B cell (primary cell): ENCODE measurements at regions not wholly inside any gene's neighbourhood (a gene's known extent, or its start where the extent isn't known, plus 50 kb on each side); places are given as distances from the start of the nearest gene placed in this dataset.

Source experiments
- ATAC-seq: fragments of 200-7000 bp; cut with Tn5 transposase; one replicate; pipeline ENCODE4 v1.10.0; 2021; ENCODE audit warnings: low read depth, mild to moderate bottlenecking, moderate number of reproducible peaks, moderate library complexity
- CTCF ChIA-PET: fragments of 350-600 bp; sonication (Branson Sonifier 250); formaldehyde crosslinking; loops from one replicate; lab custom pipeline; 2021; ENCODE audit warnings: antibody characterized with exemption, inconsistent platforms; lab: Charles Lee
- POLR2A ChIA-PET: fragments of 350-600 bp; sonication (Branson Sonifier 250); formaldehyde crosslinking; loops from one replicate; lab custom pipeline; 2021; ENCODE audit warnings: antibody characterized with exemption; lab: Charles Lee
- DNase-seq: peaks from one replicate; pipeline ENCODE4 v3.0.0; 2013
- H2AFZ ChIP-seq: 2 replicates; pipeline ENCODE4 v1.6.1; 2012; ENCODE audit warnings: mild to moderate bottlenecking, low read depth, low read length; ENCODE audit not compliant: insufficient read depth, poor library complexity, severe bottlenecking
- H3K27ac ChIP-seq, 2 donors: 1 replicate in 1 of 2; 2 replicates in 1 of 2; pipeline ENCODE4 v1.5.1; 2012 to 2013; ENCODE audit warnings: low read length in 2 of 2, mild to moderate bottlenecking in 2 of 2, moderate library complexity in 1 of 2
- H3K27me3 ChIP-seq, 4 experiments: fragments of 200-600 bp in 1 of 4; sonication (generic) in 1 of 4; replicated peaks in 1 of 4; 1 replicate in 2 of 4; 2 replicates in 2 of 4; pipeline versions ENCODE4 v1.6.1 to v1.7.0; 2013 to 2016; ENCODE audit warnings: low read length in 3 of 4, mild to moderate bottlenecking in 2 of 4, mixed read lengths in 1 of 4, moderate library complexity in 1 of 4; ENCODE audit not compliant: insufficient read depth in 4 of 4, control insufficient read depth in 3 of 4; ENCODE audit errors: control extremely low read depth in 1 of 4
- H3K36me3 ChIP-seq, 2 experiments: replicated peaks in 1 of 2; 1 replicate in 1 of 2; 2 replicates in 1 of 2; pipeline versions ENCODE4 v1.6.1 to v1.7.1; 2013; ENCODE audit warnings: low read length in 1 of 2; ENCODE audit not compliant: insufficient read depth in 2 of 2, control insufficient read depth in 1 of 2; ENCODE audit errors: control extremely low read depth in 1 of 2, extremely low read depth in 1 of 2
- H3K4me1 ChIP-seq, 2 donors: fragments of 200-600 bp in 1 of 2; sonication (generic) in 1 of 2; 1 replicate in 1 of 2; 2 replicates in 1 of 2; pipeline versions ENCODE4 v1.5.1 to v1.6.1; 2013 to 2017; ENCODE audit warnings: low read length in 2 of 2; ENCODE audit not compliant: control insufficient read depth in 2 of 2, insufficient read depth in 2 of 2
- H3K4me2 ChIP-seq: replicated peaks from 2 replicates; pipeline ENCODE3; 2012; ENCODE audit warnings: mild to moderate bottlenecking, low read depth, low read length; ENCODE audit not compliant: poor library complexity, severe bottlenecking
- H3K4me3 ChIP-seq, 5 experiments: fragments of 200-600 bp in 1 of 5; sonication (generic) in 1 of 5; 1 replicate in 3 of 5; 2 replicates in 2 of 5; pipeline versions ENCODE4 v1.5.1 to v1.7.0; 2011 to 2016; ENCODE audit warnings: low read length in 4 of 5, mild to moderate bottlenecking in 4 of 5, low read depth in 2 of 5, control low read depth in 1 of 5, moderate library complexity in 1 of 5; ENCODE audit not compliant: insufficient read depth in 1 of 5; ENCODE audit errors: control extremely low read depth in 1 of 5, extremely low read depth in 1 of 5
- H3K79me2 ChIP-seq: fragments of 200-600 bp; sonication (generic); one replicate; pipeline ENCODE4 v1.6.0; 2016; ENCODE audit warnings: low read length; ENCODE audit not compliant: control insufficient read depth, insufficient read depth
- H3K9ac ChIP-seq: fragments of 200-600 bp; sonication (generic); 2 replicates; pipeline ENCODE4 v1.6.1; 2017; ENCODE audit warnings: mild to moderate bottlenecking, low read length, moderate library complexity
- H3K9me3 ChIP-seq, 3 donors: one replicate each; pipeline versions ENCODE4 v1.6.1 to v1.7.1; 2013; ENCODE audit warnings: low read length in 2 of 3; ENCODE audit not compliant: control insufficient read depth in 2 of 3, insufficient read depth in 1 of 3; ENCODE audit errors: control extremely low read depth in 1 of 3
- H4K20me1 ChIP-seq: 2 replicates; pipeline ENCODE4 v1.6.0; 2012; ENCODE audit warnings: mild to moderate bottlenecking, low read length; ENCODE audit not compliant: insufficient read depth, control insufficient read depth, poor library complexity, severe bottlenecking
- H3K27ac Mint-ChIP-seq: one replicate; pipeline ENCODE4 v1.8.0; 2021; ENCODE audit warnings: mixed read lengths
- H3K27me3 Mint-ChIP-seq: one replicate; pipeline ENCODE4 v1.8.0; 2021; ENCODE audit warnings: mixed read lengths
- H3K4me1 Mint-ChIP-seq: one replicate; pipeline ENCODE4 v1.8.0; 2021; ENCODE audit warnings: mixed read lengths
- H3K4me3 Mint-ChIP-seq: one replicate; pipeline ENCODE4 v1.8.0; 2021; ENCODE audit warnings: mixed read lengths
- H3K9me3 Mint-ChIP-seq: one replicate; pipeline ENCODE4 v1.8.0; 2022; ENCODE audit warnings: mixed read lengths; ENCODE audit not compliant: insufficient read depth
- EZH2 ChIP-seq: IDR thresholded peaks from 2 replicates; pipeline ENCODE4 v1.6.1; 2012; ENCODE audit warnings: borderline replicate concordance, low read depth, mild to moderate bottlenecking, moderate library complexity, low read length; ENCODE audit not compliant: insufficient read depth, poor library complexity, severe bottlenecking
- WGBS: methylation state at CpG from one replicate; pipeline ENCODE4 v1.1.5; 2013; ENCODE audit warnings: missing lambda C conversion rate; ENCODE audit not compliant: insufficient coverage; 5-methylcytosine and 5-hydroxymethylcytosine counted together
- intact Hi-C: fragments of 100-400 bp; cut with micrococcal nuclease; formaldehyde crosslinking; loops from one replicate; pipeline ENCODE4 v1.10.0; 2022
- TF ChIP-seq, protein P1 (sequence below): fragments of 200-600 bp; IDR thresholded peaks from one replicate; pipeline ENCODE4 v1.8.0; 2022; ENCODE audit warnings: antibody characterized with exemption, mild to moderate bottlenecking

- Histone ChIP-seq H3K36me3 (no peaks in the 10 kb centered on the region), H3K4me2 (no peak overlapping the region), H3K4me3 (no peak overlapping the region), H3K27me3 (peaks cover 0 to 30% (median 10%) of the 10 kb centered on the region in 4 experiments), H3K79me2 (no peaks in the 10 kb centered on the region), H2AFZ (no peak overlapping the region), H3K9me3 (peaks cover 0 to 9% (median 0%) of the 10 kb centered on the region in 3 donors), H3K9ac (no peak overlapping the region), H3K27ac (no peak overlapping the region), H4K20me1 (no peaks in the 10 kb centered on the region), H3K4me1 (peaks cover 11 to 23% of the 10 kb centered on the region in 2 donors)
- ATAC-seq (no peak), DNase-seq (no peak)
- intact Hi-C loops, result no loop called here
- peaks cover 13% of the 10 kb centered on the region for H3K4me1 Mint-ChIP-seq
- H3K27me3 Mint-ChIP-seq, result peaks cover 10% of the 10 kb centered on the region
- CTCF ChIA-PET, result no interaction called here
- TF ChIP-seq, protein P1, sequence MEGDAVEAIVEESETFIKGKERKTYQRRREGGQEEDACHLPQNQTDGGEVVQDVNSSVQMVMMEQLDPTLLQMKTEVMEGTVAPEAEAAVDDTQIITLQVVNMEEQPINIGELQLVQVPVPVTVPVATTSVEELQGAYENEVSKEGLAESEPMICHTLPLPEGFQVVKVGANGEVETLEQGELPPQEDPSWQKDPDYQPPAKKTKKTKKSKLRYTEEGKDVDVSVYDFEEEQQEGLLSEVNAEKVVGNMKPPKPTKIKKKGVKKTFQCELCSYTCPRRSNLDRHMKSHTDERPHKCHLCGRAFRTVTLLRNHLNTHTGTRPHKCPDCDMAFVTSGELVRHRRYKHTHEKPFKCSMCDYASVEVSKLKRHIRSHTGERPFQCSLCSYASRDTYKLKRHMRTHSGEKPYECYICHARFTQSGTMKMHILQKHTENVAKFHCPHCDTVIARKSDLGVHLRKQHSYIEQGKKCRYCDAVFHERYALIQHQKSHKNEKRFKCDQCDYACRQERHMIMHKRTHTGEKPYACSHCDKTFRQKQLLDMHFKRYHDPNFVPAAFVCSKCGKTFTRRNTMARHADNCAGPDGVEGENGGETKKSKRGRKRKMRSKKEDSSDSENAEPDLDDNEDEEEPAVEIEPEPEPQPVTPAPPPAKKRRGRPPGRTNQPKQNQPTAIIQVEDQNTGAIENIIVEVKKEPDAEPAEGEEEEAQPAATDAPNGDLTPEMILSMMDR, result no peak
- TF ChIP-seq EZH2, result no peak
- no peak overlapping the region for H3K27ac Mint-ChIP-seq
- POLR2A ChIA-PET, result no interaction called here
- no peak overlapping the region for H3K4me3 Mint-ChIP-seq
- H3K9me3 Mint-ChIP-seq, result no peaks in the 10 kb centered on the region
- 98% methylated on average over 5 of the region's 5 CpGs for WGBS
Observed at GRCh38 chr17:77851921-77852320, 106.6 kb upstream of the TNRC6C start.

GRCh38 chr17:77852731-77853130 lies 105.8 kb upstream of the TNRC6C start:
- Histone ChIP-seq H3K36me3 (no peaks in the 10 kb centered on the region), H3K4me2 (no peak overlapping the region), H3K27me3 (peaks cover 0 to 30% (median 10%) of the 10 kb centered on the region in 4 experiments), H3K4me1 (peaks cover 4 to 18% of the 10 kb centered on the region in 2 donors), H3K9me3 (peaks cover 0 to 14% (median 0%) of the 10 kb centered on the region in 3 donors), H3K79me2 (no peaks in the 10 kb centered on the region), H2AFZ (no peak overlapping the region), H3K27ac (no peak overlapping the region), H4K20me1 (no peaks in the 10 kb centered on the region), H3K9ac (no peak overlapping the region), H3K4me3 (no peak overlapping the region)
- CTCF ChIA-PET, result no interaction called here
- POLR2A ChIA-PET, result no interaction called here
- Mint-ChIP-seq H3K27ac (no peak overlapping the region), H3K9me3 (no peaks in the 10 kb centered on the region), H3K4me3 (no peak overlapping the region), H3K27me3 (peaks cover 18% of the 10 kb centered on the region), H3K4me1 (peaks cover 7% of the 10 kb centered on the region)
- TF ChIP-seq EZH2, result no peak
- TF ChIP-seq, protein P1, result no peak
- intact Hi-C loops, result no loop called here
- DNase-seq (no peak), ATAC-seq (no peak)
- 97% methylated on average over 16 of the region's 16 CpGs for WGBS
